ENCODE measurements at regions not wholly inside any gene's neighbourhood (a gene's known extent, or its start where the extent isn't known, plus 50 kb on each side); places are given as distances from the start of the nearest gene placed in this dataset.

DNA sequence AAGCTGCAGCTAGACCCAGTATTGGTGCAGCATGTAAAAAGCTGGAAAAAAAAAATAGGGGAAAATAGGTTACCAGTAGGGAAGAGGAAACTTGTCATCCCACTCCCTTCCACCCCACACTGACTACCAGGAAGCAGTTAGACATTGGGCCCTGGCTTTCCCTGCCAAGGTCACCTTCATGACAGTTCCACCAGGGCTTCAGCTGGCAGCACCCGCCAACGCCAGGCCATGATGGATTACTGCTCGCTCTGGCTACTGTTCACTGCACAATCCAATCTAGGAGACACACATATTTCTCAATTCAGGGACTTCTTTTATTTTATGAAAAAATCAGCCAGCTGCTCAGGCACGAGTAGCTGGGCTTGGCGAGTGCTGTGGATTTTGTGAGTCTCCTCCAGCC is 127.7 kb downstream of the DMRTA2 start:
- TF ChIP-seq, protein P1, sequence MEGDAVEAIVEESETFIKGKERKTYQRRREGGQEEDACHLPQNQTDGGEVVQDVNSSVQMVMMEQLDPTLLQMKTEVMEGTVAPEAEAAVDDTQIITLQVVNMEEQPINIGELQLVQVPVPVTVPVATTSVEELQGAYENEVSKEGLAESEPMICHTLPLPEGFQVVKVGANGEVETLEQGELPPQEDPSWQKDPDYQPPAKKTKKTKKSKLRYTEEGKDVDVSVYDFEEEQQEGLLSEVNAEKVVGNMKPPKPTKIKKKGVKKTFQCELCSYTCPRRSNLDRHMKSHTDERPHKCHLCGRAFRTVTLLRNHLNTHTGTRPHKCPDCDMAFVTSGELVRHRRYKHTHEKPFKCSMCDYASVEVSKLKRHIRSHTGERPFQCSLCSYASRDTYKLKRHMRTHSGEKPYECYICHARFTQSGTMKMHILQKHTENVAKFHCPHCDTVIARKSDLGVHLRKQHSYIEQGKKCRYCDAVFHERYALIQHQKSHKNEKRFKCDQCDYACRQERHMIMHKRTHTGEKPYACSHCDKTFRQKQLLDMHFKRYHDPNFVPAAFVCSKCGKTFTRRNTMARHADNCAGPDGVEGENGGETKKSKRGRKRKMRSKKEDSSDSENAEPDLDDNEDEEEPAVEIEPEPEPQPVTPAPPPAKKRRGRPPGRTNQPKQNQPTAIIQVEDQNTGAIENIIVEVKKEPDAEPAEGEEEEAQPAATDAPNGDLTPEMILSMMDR (IDR thresholded peaks at IDR 0.05), result no peak
- no peak for TF ChIP-seq POLR2A (IDR thresholded peaks at IDR 0.05)
- no peak for TF ChIP-seq POLR2AphosphoS5 (IDR thresholded peaks at IDR 0.05; ENCODE audit: insufficient read depth in 1 of 2, low read depth in 1 of 2)

All from vagina (tissue), 2 donors.